ENCODE measurements at regions not wholly inside any gene's neighbourhood (a gene's known extent, or its start where the extent isn't known, plus 50 kb on each side); places are given as distances from the start of the nearest gene placed in this dataset.

GRCh38 chrX:45668686-45669443, 468.2 kb upstream of the DIPK2B start:
- no peak overlapping the region for H3K4me3 ChIP-seq (ENCODE audit: low read depth, low read length)
- no peak for TF ChIP-seq CTCF (IDR thresholded peaks at IDR 0.05; ENCODE audit: insufficient read depth, low read depth, low read length, missing control alignments)
- DNase-seq (ENCODE audit: low read depth): no peak

GRCh38 chrX:45667666-45668065, 467.0 kb upstream of the DIPK2B start:
- no peak for TF ChIP-seq CTCF (IDR thresholded peaks at IDR 0.05; ENCODE audit: insufficient read depth, low read depth, low read length, missing control alignments)
- no peak for DNase-seq (ENCODE audit: low read depth)
- no peak overlapping the region for H3K4me3 ChIP-seq (ENCODE audit: low read depth, low read length)

GRCh38 chrX:45664727-45665290, 464.1 kb upstream of the DIPK2B start:
- H3K4me3 ChIP-seq (ENCODE audit: low read depth, low read length): no peak overlapping the region
- no peak for DNase-seq (ENCODE audit: low read depth)
- TF ChIP-seq CTCF (IDR thresholded peaks at IDR 0.05; ENCODE audit: insufficient read depth, low read depth, low read length, missing control alignments): no peak

- H3K4me3 ChIP-seq (ENCODE audit: low read depth, low read length): no peak overlapping the region
These were observed 459.8 kb upstream of the DIPK2B start for GRCh38 chrX:45660477-45660876.

GRCh38 chrX:45633419-45633818, 432.7 kb upstream of the DIPK2B start:
- no peak for DNase-seq (ENCODE audit: low read depth)
- no peak overlapping the region for H3K4me3 ChIP-seq (ENCODE audit: low read depth, low read length)
- no peak for TF ChIP-seq CTCF (IDR thresholded peaks at IDR 0.05; ENCODE audit: insufficient read depth, low read depth, low read length, missing control alignments)

More at GRCh38 chrX:45660477-45660876, 459.8 kb upstream of the DIPK2B start:
- DNase-seq (ENCODE audit: low read depth): no peak
- TF ChIP-seq CTCF (IDR thresholded peaks at IDR 0.05; ENCODE audit: insufficient read depth, low read depth, low read length, missing control alignments): no peak

- H3K4me3 ChIP-seq (ENCODE audit: low read depth, low read length): no peak overlapping the region
- TF ChIP-seq CTCF (IDR thresholded peaks at IDR 0.05; ENCODE audit: insufficient read depth, low read depth, low read length, missing control alignments): no peak
- no peak for DNase-seq (ENCODE audit: low read depth)
These were observed 431.8 kb upstream of the DIPK2B start for GRCh38 chrX:45632506-45632905.
